ENCODE measurements at regions not wholly inside any gene's neighbourhood (a gene's known extent, or its start where the extent isn't known, plus 50 kb on each side); places are given as distances from the start of the nearest gene placed in this dataset.

DNA sequence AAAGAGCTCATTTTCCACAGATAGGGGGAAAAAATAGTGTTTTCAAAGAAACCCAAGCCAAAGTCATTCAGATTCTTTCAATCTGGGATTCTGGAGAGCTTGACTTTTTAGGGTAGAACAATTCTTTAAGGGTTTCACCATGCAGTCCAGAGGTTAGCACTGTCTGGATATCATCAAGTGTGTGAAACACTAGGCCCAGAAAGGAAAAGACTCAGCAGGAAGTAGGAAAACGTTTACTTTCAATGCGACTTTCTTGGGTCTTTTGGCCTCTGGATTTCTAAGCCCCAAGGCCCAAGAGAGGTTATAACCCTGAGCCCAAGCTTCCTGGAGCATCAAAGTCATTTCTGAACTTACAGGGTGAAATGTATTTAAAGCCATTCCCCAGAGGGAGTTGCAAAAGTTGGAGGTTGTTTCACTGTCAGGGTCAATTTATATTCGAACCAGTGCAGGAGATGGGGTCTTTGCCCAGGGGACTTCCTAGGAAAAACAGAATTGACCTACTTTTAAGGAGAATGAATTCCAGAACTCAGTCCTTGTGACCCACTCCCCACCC is 158.0 kb downstream of the C7orf25 start:
- DNase-seq: no peak

DNA sequence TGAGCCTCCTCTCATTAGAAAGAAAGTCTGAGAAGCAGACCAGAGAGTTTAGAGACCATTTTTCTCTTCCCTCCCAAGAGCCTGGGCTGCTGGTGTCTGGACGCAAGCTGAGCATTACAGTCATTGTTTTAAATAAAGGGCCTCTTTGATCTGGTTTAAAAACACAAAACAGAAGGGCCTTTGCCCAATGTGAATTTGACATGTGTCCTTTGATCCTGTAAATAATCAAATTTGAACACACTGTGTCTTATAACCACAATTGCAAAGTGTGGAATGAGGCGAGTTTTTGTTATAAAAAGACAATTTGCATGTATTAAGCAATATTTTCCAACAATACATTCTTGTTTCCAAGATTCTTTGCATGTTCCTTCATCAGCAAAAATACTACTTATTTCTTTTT is 158.5 kb downstream of the C7orf25 start:
- no peak for DNase-seq

DNA sequence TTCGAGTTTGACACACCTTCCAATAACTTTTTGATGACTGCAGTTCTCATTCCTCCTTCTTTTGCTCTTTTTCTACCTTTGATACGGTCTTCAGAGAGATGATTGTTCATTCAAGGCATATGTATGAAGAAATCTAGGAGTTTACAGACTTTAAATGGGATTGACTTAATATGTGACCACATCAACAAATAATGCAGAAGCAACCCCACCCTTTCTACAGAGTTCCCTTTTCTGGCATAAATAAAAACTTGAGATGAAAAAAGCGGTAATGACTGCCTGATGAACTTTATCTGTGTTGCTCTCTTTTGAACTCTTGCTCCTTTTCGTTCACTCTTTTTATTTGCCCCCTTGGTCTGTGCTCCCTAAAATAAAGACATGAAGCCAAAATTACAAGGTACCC is 161.7 kb downstream of the C7orf25 start:
- no peak for DNase-seq

DNA sequence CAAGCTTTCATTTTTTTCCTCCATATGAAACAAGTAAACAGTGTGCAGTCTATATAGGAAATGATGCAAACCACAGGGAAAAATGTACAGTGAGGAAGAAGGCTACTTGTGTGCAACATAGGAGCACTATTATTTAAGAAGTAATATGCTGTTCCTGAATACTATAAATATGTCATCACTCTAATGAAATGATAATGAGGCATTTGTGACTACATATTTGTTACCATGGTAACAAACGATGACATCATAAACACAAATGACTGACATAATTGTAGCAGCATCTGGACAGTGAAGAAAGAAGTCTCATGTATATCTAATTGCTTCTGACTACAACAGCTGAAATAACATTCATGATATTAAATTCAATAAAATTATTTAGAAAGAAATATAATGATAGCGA is 164.8 kb downstream of the C7orf25 start:
- no peak for DNase-seq

- DNase-seq: no peak
These were observed 165.7 kb downstream of the C7orf25 start for GRCh38 chr7:42746214-42746613.

DNA sequence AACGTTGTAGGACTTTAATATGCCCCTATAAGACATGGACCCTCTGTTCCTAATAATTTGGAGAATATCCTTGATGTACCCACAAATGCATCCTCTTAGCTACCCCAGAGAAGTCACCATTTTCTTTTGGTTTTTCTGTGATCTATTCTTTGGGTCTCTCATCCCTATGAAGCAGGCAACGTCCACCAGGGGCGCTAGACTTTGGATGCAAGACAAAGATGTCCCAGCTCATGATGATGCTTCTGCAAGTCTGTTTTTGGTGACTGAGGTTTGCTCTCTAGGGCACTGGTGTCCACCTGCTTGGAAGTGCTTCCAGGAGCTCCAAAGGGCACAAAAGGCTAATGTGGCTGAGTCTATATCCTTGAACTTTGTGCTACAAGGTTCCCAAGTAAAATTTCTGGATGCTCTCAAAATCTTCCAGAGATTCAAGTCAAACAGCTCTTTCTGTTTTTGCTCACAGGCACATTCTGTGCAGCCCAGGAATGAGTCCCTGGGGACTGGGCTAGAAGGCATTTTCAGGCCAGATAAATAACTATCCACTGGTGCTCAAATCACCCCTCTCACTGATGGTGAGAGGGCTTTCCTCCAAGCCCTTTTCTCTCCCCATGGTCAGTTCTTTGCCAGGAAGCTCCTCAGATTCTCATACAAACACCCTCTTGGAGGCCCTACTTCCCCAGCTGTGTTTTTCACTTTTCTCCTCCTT is 166.4 kb downstream of the C7orf25 start:
- no peak for DNase-seq

DNA sequence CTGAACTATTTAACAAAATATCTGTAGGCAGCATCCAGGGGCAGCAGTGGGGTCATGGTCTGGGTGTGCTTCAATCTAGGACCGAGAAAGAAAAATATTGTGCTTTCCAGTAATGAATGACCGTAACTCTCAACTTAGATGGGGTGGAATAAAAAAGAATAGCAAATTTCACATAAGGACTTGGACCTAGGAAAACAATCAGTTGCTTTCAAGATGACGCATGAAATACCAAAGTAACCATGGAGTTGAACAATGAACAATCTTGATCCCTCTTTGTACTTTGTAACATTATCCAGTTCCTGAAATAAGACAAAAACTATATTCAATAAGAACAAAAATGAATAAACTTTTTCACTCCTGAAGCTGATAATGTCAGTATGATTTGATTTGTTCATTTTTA is 167.1 kb downstream of the C7orf25 start:
- no peak for DNase-seq

GRCh38 chr7:42743077-42743858 is 168.6 kb downstream of the C7orf25 start:
- DNase-seq: no peak

DNA sequence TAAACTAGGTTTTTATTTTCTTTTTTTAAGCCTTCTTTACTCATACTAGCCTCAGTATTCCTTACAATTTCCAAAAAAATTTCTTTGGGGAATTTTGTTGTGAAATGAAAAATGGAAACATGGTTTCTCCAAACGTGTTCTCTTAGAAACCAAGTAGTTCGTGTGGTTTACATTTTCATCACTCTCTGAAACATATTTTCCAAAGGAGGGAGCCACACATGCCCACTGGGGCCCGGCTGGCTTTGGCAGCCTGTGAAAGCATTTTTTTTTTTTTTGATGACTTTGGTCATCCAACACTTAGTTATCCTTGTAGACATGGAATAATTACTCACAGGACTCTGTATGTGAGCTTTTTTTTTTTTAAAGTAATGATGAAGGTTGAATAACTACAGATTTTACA is 169.6 kb downstream of the C7orf25 start:
- no peak for DNase-seq

GRCh38 chr7:42740408-42740807 is 171.5 kb downstream of the C7orf25 start:
- DNase-seq: no peak

DNA sequence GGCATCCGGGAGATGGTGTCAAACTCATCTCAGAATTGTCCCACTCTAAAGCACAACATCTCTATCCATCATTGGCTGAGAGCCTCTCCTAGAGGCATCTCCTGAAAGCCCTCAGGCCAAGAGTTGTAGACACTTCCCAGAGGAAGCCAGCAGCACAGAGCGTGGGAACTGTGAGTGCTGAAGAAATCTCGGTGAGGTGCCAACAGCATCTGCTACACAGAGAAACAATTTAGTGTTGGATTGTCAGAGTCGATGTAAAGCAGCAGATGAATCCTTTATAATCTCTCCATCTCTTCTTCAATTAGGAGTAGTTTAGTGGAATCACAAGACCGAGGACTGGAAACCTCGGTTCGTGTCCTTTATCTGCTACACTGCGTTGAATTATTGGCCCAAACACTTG is 172.2 kb downstream of the C7orf25 start:
- DNase-seq: no peak

DNA sequence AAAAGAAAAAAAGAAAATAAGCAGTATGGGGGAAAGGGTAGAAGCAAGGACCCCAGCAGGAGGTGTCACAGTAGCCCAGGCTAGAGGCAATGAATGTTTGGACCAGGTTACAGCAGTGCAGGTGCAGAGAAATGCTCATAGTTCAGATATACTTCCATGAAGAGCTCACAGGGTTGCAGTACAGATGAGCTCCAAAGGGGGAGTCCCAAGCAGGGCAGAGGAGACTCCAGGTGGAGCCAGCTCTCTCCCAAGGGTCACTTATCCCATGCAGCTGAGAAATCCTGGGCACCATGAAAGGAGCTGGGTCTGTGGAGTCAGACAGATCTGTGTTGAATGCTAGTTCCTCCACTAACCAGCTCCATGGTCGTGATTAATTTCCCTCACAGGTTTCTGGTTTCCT is 174.9 kb downstream of the C7orf25 start:
- DNase-seq: no peak

DNA sequence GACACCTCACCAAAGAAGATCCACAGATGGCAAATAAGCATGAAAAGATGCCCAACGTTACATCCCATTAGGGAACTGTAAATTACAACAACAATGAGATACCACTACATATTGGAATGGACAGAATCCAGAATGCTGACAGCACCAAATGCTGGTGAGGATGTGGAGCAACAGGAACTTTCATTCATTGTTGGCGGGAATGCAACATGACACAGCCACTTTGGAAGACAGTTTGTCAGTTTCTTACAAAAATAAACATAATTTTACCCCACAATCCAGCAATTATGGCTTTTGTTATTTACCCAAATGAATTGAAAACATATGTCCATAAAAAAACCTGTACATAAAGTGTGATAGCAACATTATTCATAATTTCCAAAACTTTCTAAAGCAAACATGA is 176.8 kb downstream of the C7orf25 start:
- no peak for DNase-seq

GRCh38 chr7:42734568-42734967 is 177.3 kb downstream of the C7orf25 start:
- no peak for DNase-seq

DNA sequence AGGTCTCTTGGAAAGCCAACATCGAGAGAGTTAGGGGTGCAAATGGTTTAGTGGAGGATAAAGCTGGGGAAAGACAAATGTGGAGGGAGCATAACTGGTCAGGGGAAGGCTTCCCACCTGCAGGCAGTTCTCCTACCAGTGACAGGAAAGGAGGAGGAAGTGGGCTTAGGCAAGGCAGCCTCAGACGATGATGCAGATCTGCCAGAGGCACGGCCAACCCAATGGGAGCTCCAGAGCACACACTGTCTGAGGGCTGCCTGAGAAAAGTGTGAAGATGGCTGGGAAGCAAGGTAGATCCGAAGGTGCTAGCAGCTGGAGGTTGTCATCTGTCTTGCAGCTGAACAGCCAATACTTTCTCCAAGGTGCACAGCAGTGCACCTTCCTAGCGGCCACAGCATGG is 178.8 kb downstream of the C7orf25 start:
- DNase-seq: no peak

DNA sequence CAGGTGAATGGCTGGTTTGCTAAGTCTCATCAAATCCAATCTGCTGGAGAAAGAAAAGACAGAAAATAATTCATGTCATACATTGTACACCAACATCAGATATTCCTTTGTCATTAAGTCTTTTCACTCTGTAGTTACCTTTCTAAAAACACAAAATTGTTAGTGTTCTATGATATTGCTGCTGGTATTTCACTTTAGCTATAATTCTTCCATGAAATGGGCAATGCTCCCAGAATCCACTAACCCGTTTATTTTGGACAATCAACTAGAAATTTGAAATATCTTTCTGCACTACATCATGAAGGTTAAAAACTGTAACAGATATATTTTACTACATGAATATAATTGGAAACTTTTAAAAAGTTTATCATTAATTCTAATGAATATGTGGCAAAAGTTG is 181.3 kb downstream of the C7orf25 start:
- no peak for DNase-seq

DNA sequence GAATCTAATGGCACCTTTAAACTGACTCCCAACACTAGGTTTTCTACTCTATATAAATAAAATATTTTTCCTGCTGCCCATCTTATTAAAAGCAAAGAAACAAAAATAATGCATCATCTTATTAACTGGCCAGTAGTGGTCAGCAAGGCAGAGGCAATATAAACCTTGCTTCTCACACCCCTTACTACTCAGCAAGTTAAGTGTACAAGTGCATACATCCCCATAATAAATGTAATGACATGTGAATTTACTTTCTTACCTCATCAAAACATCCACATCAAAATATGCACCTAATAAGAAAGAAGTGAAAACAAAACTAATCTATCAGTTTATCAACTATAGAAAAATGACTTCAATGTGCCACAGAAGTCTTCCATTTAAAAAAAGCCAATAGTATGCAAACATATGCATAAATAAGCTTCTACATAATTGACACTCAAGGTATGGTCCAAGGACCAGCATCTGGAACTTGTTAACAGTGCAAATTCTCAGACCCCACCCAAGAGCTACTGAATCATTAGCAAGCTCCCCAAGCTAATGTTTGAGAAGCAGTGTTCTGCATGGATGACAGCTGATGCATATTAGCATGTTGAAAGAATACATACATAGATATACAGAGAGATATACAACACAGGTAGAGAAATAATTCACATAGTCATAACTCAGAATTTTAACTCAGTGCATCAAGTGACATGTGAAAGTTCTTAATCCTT is 182.7 kb downstream of the C7orf25 start:
- DNase-seq: no peak

DNA sequence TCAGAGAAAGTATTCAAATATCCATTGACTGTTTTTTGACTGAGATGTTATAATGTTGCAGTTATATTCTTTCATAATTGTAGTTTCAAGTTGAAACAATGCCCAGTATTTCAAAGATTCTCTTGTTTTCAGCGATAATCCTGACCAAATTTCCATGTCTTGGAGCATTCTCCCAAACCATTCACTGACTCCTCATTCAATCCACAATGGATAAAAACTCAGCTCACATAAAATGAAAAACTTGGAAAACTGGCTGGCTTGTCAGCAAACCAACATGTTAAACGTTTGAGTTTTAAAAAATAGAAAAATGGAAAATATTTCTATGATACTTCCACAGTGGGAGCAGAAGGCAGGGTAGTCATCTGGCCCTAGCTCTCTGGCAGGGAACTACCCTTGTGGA is 184.4 kb downstream of the C7orf25 start:
- DNase-seq: no peak

GRCh38 chr7:42726066-42726785 is 185.6 kb downstream of the C7orf25 start:
- DNase-seq: no peak

- no peak for DNase-seq
These were observed 189.2 kb downstream of the C7orf25 start for GRCh38 chr7:42722716-42723115.

- no peak for DNase-seq
These were observed 189.7 kb downstream of the C7orf25 start for GRCh38 chr7:42722198-42722597.

DNA sequence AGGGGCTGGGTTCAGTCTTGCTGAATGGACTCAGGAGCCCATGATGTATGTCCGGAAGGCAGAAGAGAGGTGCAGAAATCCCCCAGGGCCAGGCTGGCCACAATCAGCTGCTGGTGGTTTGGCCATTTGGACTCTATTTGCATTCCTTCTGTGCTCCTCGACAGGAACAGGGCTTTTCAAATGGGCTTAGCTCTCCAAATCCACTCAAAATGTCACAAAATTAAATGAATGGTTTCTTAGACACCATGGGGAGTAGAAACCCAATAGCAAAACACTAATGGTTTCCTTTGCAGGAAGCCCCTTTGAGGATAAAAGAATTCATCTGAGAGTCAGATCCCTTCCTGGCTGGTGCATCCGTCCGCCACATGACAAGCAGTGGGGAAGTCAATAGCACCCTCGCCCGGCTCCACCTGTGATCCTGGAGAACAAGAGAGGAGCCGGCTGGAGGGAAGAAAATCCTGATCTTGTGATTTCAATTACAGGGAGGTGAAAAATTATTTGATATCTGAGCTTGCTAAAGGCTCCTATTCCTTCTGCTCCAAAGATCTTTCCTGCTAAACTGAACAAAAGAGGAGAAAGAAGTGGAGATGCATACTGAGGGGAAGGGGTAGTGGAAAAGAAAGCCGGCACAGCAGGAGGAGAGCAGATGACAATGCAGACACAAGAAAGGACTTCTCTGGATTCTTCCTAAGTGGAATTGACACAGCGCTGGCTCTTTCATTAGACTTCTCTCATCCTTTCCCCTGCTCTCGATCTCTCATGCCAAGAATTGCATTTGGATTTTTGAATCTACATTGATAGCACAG is 190.7 kb downstream of the C7orf25 start:
- DNase-seq: no peak
